Neural cell (in vitro differentiated cells): ENCODE measurements at regions not wholly inside any gene's neighbourhood (a gene's known extent, or its start where the extent isn't known, plus 50 kb on each side); places are given as distances from the start of the nearest gene placed in this dataset.

Source experiments
- H2AFZ ChIP-seq: fragments of 200-600, 300-800 bp; sonication (generic), shearing (Covaris generic); 2 replicates; pipeline ENCODE4 v1.6.0; 2014; ENCODE audit warnings: low read depth, mild to moderate bottlenecking, antibody characterized with exemption, low read length, moderate library complexity
- H3F3A ChIP-seq: fragments of 200-600 bp; shearing (Covaris generic); 2 replicates; pipeline ENCODE4 v1.6.1; 2016; ENCODE audit warnings: mild to moderate bottlenecking, moderate library complexity, mixed read lengths, antibody characterized with exemption, low read length; ENCODE audit not compliant: insufficient read depth, poor library complexity, severe bottlenecking
- H3K27ac ChIP-seq: fragments of 200-600, 300-800 bp; sonication (generic), shearing (Covaris generic); 2 replicates; pipeline ENCODE4 v1.5.1; 2014; ENCODE audit warnings: mild to moderate bottlenecking, low read length, moderate library complexity
- H3K27me3 ChIP-seq: fragments of 300-800, 200-600 bp; sonication (generic), shearing (Covaris generic); 2 replicates; pipeline ENCODE4 v1.6.0; 2014; ENCODE audit warnings: mild to moderate bottlenecking, low read depth, low read length, moderate library complexity; ENCODE audit not compliant: insufficient read depth
- H3K36me3 ChIP-seq: fragments of 300-800, 200-600 bp; sonication (generic), shearing (Covaris generic); 2 replicates; pipeline ENCODE4 v1.5.1; 2014; ENCODE audit warnings: mild to moderate bottlenecking, antibody characterized with exemption, low read length, moderate library complexity; ENCODE audit not compliant: insufficient read depth
- H3K4me2 ChIP-seq: fragments of 300-800, 200-600 bp; sonication (generic), shearing (Covaris generic); 2 replicates; pipeline ENCODE4 v1.6.0; 2014; ENCODE audit warnings: mild to moderate bottlenecking, low read length
- H3K4me3 ChIP-seq: fragments of 300-800, 200-600 bp; sonication (generic), shearing (Covaris generic); 2 replicates; pipeline ENCODE4 v1.5.1; 2014; ENCODE audit warnings: mild to moderate bottlenecking, low read length, moderate library complexity
- H3K79me2 ChIP-seq: fragments of 200-600 bp; shearing (Covaris generic); replicated peaks from 2 replicates; pipeline ENCODE4 v1.6.0; 2014; ENCODE audit warnings: mild to moderate bottlenecking, low read length, moderate library complexity; ENCODE audit not compliant: insufficient read depth
- H3K9ac ChIP-seq: fragments of 300-800, 200-600 bp; sonication (generic), shearing (Covaris generic); 2 replicates; pipeline ENCODE4 v1.6.1; 2016; ENCODE audit warnings: mild to moderate bottlenecking, low read length, mixed read lengths
- H3K9me2 ChIP-seq: fragments of 200-600 bp; shearing (Covaris generic); 2 replicates; pipeline ENCODE4 v1.6.1; 2016; ENCODE audit warnings: mild to moderate bottlenecking, low read length, mixed read lengths; ENCODE audit not compliant: insufficient read depth
- H3K9me3 ChIP-seq: fragments of 200-600, 300-800 bp; sonication (generic), shearing (Covaris generic); 2 replicates; pipeline ENCODE4 v1.6.1; 2016; ENCODE audit warnings: mild to moderate bottlenecking, mixed run types, low read length, moderate library complexity, mixed read lengths
- H4K20me1 ChIP-seq: fragments of 200-600 bp; shearing (Covaris generic); 2 replicates; pipeline ENCODE4 v1.6.1; 2016; ENCODE audit warnings: mild to moderate bottlenecking, mixed run types; ENCODE audit not compliant: insufficient read depth
- EP300 ChIP-seq: fragments of 450-650 bp; conservative IDR thresholded peaks from 2 replicates; pipeline ENCODE4 v1.6.1; 2014; ENCODE audit warnings: antibody characterized with exemption, mild to moderate bottlenecking, moderate library complexity; ENCODE audit not compliant: poor library complexity, severe bottlenecking
- EZH2 ChIP-seq: fragments of 200-600, 300-800 bp; shearing (Covaris generic), sonication (generic); IDR thresholded peaks from 2 replicates; pipeline ENCODE4 v1.6.1; 2014; ENCODE audit warnings: antibody characterized with exemption, low read length, borderline replicate concordance, mild to moderate bottlenecking; ENCODE audit not compliant: insufficient read depth, poor library complexity, severe bottlenecking
- MXI1 ChIP-seq: fragments of 450-650 bp; conservative IDR thresholded peaks from 2 replicates; pipeline ENCODE4 v1.6.1; 2014; ENCODE audit warnings: antibody characterized with exemption, mild to moderate bottlenecking; ENCODE audit not compliant: poor library complexity, severe bottlenecking
- POLR2AphosphoS5 ChIP-seq: IDR thresholded peaks from 2 replicates; pipeline ENCODE4 v1.6.1; 2012
- RAD21 ChIP-seq: fragments of 450-650 bp; conservative IDR thresholded peaks from 2 replicates; pipeline ENCODE4 v1.6.1; 2014; ENCODE audit warnings: antibody characterized with exemption, mild to moderate bottlenecking, moderate library complexity
- SMC3 ChIP-seq: fragments of 450-650 bp; conservative IDR thresholded peaks from 2 replicates; pipeline ENCODE4 v1.6.1; 2014; ENCODE audit warnings: antibody characterized with exemption, mild to moderate bottlenecking, moderate library complexity; ENCODE audit not compliant: poor library complexity
- TAF1 ChIP-seq: IDR thresholded peaks from 2 replicates; pipeline ENCODE4 v1.6.1; 2012; ENCODE audit warnings: low read depth
- TF ChIP-seq, protein P1 (sequence below): IDR thresholded peaks from 2 replicates; pipeline ENCODE4 v1.6.1; 2012; ENCODE audit warnings: borderline replicate concordance
- TF ChIP-seq, protein P2 (sequence below): fragments of 450-650 bp; IDR thresholded peaks from 2 replicates; pipeline ENCODE4 v1.5.1; 2014; ENCODE audit warnings: antibody characterized with exemption, mild to moderate bottlenecking, moderate library complexity; ENCODE audit not compliant: poor library complexity, severe bottlenecking

DNA sequence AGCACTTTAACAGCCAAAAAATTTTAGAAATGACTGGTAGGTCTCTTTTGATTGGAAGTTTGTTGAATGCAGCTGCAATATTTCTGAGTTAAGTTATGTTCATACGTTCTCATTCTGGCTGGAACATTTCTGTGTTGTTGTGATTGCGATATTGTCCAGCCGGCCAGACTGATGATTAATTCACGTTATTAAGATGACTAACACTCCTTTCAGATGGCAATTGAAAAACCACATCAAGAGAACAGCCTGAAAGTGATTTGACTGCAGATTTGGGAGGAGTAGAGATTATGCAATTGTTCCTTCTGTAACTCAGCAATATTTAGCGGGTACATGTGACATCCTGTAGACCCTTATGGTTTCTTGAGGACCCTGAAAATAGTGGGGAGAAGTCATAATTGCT lies 133.7 kb downstream of the FBXO15 start:
- Histone ChIP-seq H3K4me2 (no peak overlapping the region), H3K9me3 (no peaks in the 10 kb centered on the region), H2AFZ (no peak overlapping the region), H3K4me3 (no peak overlapping the region), H3K9ac (no peak overlapping the region), H3F3A (no peaks in the 10 kb centered on the region), H3K9me2 (no peaks in the 10 kb centered on the region), H3K36me3 (no peaks in the 10 kb centered on the region), H4K20me1 (no peaks in the 10 kb centered on the region), H3K79me2 (no peaks in the 10 kb centered on the region), H3K27me3 (no peaks in the 10 kb centered on the region), H3K27ac (no peak overlapping the region)
- TF ChIP-seq, protein P1, sequence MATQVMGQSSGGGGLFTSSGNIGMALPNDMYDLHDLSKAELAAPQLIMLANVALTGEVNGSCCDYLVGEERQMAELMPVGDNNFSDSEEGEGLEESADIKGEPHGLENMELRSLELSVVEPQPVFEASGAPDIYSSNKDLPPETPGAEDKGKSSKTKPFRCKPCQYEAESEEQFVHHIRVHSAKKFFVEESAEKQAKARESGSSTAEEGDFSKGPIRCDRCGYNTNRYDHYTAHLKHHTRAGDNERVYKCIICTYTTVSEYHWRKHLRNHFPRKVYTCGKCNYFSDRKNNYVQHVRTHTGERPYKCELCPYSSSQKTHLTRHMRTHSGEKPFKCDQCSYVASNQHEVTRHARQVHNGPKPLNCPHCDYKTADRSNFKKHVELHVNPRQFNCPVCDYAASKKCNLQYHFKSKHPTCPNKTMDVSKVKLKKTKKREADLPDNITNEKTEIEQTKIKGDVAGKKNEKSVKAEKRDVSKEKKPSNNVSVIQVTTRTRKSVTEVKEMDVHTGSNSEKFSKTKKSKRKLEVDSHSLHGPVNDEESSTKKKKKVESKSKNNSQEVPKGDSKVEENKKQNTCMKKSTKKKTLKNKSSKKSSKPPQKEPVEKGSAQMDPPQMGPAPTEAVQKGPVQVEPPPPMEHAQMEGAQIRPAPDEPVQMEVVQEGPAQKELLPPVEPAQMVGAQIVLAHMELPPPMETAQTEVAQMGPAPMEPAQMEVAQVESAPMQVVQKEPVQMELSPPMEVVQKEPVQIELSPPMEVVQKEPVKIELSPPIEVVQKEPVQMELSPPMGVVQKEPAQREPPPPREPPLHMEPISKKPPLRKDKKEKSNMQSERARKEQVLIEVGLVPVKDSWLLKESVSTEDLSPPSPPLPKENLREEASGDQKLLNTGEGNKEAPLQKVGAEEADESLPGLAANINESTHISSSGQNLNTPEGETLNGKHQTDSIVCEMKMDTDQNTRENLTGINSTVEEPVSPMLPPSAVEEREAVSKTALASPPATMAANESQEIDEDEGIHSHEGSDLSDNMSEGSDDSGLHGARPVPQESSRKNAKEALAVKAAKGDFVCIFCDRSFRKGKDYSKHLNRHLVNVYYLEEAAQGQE: no peak
- TF ChIP-seq, protein P2, sequence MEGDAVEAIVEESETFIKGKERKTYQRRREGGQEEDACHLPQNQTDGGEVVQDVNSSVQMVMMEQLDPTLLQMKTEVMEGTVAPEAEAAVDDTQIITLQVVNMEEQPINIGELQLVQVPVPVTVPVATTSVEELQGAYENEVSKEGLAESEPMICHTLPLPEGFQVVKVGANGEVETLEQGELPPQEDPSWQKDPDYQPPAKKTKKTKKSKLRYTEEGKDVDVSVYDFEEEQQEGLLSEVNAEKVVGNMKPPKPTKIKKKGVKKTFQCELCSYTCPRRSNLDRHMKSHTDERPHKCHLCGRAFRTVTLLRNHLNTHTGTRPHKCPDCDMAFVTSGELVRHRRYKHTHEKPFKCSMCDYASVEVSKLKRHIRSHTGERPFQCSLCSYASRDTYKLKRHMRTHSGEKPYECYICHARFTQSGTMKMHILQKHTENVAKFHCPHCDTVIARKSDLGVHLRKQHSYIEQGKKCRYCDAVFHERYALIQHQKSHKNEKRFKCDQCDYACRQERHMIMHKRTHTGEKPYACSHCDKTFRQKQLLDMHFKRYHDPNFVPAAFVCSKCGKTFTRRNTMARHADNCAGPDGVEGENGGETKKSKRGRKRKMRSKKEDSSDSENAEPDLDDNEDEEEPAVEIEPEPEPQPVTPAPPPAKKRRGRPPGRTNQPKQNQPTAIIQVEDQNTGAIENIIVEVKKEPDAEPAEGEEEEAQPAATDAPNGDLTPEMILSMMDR: no peak
- TF ChIP-seq MXI1 (no peak), POLR2AphosphoS5 (no peak), EP300 (no peak), SMC3 (no peak), RAD21 (no peak), TAF1 (no peak), EZH2 (no peak)

- Histone ChIP-seq H3K4me2 (no peak overlapping the region), H3K27me3 (no peaks in the 10 kb centered on the region), H3K9me2 (no peaks in the 10 kb centered on the region), H3K4me3 (peak overlapping the region; percentile 0), H3K9me3 (no peaks in the 10 kb centered on the region), H3K36me3 (no peaks in the 10 kb centered on the region), H3K9ac (no peak overlapping the region), H3K79me2 (no peaks in the 10 kb centered on the region), H3K27ac (no peak overlapping the region), H3F3A (no peaks in the 10 kb centered on the region), H4K20me1 (no peaks in the 10 kb centered on the region), H2AFZ (no peak overlapping the region)
- TF ChIP-seq EZH2 (no peak), POLR2AphosphoS5 (no peak), MXI1 (no peak), EP300 (peak; percentile 21)
- TF ChIP-seq, protein P2: no peak
Measured at GRCh38 chr18:74012954-74013630, 134.5 kb downstream of the FBXO15 start.
